ENCODE measurements at regions not wholly inside any gene's neighbourhood (a gene's known extent, or its start where the extent isn't known, plus 50 kb on each side); places are given as distances from the start of the nearest gene placed in this dataset.
A peak's percentile ranks its signal among the peaks of the same experiment; 100 is the strongest.

GRCh38 chr14:71514941-71515919, 417.0 kb upstream of the RGS6 start:
- DNase-seq, result no peak

DNA sequence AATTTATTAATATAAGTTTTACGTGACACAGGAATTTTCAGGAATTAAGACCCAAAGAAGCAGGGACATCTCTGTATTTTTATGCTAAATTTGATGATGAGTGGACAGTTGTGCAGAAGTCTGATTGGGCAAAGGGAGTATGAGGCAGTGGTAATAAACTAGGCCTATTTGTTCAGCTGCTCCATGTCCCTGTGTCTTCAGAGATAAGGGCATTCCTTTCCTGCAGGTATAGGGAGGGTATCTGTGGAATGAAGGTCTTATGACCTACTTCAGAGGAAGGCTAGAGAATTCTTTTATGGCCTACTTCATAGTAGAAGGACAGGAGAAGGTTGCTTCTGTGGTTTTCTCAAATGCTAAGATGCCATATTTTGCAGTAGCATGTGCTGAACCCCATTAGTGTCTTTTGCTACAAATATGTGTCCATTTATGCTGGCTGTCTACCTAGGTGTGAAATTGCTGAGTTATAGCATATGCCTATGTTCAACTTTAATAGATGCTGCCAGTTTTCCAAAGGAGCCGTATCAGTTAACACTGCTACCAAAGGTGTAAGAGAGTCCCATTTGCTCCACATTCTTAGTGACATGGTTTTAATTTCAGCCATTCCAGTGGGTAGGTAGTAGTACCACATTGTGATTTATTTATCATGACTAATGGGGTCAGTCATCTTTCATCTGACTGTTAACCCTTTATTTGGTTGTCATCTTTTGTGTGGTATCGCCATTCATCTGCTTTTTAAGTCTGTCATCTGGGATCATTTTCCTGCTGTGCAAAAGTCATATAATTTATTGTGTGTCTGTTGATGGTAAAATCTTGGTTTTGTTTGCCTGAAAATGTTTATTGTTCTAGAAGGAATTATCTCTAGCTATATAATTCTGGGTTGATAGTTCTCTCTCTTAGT, 410.7 kb upstream of the RGS6 start:
- no peak for DNase-seq

DNA sequence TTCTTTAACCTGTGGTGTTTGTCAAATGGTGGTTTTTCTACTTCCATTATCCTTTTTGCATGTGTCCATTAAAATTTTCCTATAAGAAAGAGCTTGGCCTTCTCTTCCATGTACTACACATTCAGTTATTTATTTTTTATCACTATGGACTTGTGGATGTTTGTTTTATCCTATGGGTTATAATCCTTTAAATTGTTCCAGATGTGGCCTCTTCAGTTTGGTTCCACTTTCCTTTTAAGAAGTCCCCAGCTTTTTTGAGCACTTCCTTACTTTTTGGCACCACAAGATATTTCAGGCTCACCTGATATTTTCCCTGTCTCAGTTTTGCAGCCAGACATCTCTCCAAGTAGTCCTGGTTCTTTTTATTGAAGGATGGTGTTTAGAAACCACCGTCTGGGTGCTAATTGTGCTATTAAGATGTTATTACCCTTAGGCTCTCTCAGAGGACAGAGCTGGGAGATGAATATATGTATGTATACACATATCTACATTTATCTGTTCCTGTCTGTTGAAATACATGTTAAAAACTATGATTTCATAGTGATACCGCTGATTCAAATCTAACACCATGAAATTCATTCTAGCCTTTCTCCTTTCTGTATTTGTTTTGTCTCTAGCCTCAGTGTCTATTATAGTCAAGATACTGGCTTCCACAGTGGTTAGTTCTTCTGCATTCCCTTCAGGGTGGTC, 408.5 kb upstream of the RGS6 start:
- no peak for DNase-seq

DNA sequence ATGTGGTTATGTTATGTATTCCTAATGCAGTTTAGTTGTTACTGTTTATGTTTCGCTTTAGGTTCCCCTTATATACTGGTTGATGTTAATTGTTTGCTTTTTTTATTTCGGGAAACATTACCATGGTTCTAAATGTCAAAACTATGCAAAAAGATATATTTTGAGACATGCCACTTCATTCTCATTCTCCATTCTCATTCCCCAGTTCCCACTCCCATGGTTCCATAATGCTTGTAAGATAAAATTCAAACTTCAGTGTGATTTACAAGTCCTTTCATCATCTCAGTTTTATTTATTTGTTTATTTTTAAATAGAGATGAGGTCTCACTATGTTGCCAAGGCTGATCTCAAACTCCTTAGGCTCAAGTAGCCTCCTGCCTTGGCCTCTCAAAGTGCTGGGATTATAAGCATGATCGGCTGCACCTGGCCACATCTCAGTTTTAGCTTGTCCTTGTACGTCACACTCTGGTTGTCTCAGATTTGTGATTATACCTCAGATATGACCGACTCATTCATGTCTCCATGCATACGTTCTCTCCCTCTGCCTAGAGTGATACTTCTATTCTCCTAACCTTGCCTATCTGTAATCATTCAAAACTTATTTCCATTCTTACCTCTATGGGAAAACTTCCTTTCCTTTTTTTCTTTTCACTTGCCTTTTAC, 407.8 kb upstream of the RGS6 start:
- DNase-seq, result no peak

DNA sequence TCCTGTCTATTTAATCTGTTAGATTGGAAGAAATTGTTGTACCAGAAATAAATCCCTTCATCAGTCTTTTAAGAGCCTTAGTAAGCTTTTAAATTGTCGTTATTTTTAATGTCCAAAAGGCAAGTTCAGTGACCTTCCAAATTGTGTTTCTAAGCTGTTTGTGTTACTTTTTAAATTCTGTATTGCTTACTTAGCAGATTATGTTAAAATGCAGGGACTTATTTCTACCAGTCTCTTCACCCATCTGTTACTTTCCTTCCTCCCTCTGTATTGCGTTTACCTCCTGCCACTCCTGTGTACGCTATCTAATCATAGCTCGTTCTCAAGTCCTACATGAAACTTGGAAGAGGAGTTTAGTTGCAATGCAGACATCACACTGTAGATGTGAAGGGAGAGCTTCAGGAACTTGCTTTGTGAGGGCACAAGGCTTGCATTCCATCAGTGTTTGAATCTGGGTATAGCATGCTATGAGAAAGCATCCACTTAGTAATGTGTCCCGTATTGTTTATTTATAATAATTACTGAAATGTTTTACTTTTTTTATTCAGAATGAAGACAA, 406.5 kb upstream of the RGS6 start:
- DNase-seq, result no peak

GRCh38 chr14:71526388-71526787, 405.8 kb upstream of the RGS6 start:
- no peak for DNase-seq

GRCh38 chr14:71527838-71528237, 404.4 kb upstream of the RGS6 start:
- no peak for DNase-seq

DNA sequence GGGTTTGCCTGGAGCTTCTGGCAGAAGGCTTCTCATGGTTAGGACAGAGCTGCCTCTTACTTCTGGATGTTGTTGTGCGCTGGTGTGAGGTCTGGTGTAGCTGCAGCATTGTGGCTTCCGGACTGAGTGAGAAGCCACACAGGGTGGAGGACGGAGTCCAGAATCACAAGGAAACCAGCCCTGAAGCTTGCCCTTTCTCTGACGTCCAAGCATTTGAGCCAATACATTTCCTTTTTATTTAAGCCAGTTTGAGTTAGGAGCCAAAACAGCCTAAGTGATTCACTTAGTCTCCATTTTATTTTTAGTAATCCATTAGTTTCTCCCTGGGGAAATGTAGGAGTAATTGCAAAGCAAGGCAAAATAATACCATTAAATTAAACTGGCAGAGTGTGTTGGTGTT, 402.4 kb upstream of the RGS6 start:
- peak; percentile 30 for DNase-seq

DNA sequence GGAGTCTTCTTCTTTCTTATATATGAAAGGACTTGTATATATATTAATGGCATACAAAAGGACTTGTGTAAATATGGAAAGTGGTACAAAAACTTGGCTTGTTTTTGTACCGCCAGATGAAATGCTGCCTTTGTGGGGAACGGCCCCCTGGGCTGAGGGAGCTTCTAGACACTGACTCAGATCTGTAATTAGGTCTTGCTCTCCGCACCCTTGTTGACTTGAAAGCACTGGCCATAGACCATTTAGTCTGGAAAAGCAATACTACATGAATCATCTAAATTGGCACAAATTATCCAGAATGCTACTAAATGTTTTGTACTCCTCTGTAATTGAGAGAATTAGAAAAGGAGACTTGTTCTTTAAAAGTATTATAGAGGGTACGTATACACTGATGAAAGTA, 399.9 kb upstream of the RGS6 start:
- no peak for DNase-seq

DNA sequence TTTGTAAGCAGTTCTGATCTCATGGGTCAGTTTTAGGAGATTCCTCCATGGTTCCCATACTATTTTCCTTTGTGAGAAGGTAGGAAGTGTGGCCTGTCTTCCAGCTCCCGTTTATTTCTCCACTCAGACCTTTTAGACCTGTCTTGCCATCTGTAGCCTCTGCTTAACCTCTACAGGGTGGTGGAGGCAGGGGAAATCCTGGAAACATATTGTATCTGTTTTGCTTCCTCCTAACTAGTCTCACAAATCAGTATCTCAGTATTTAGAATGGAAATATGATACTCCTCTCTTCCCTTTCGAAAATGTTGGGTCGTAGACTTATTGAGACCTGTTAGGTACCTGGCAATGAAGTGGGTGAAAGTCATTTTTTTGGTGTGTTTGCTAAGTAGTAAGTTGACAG, 399.4 kb upstream of the RGS6 start:
- no peak for DNase-seq

GRCh38 chr14:71533390-71533789, 398.8 kb upstream of the RGS6 start:
- DNase-seq, result no peak

GRCh38 chr14:71533800-71534199, 398.4 kb upstream of the RGS6 start:
- no peak for DNase-seq

DNA sequence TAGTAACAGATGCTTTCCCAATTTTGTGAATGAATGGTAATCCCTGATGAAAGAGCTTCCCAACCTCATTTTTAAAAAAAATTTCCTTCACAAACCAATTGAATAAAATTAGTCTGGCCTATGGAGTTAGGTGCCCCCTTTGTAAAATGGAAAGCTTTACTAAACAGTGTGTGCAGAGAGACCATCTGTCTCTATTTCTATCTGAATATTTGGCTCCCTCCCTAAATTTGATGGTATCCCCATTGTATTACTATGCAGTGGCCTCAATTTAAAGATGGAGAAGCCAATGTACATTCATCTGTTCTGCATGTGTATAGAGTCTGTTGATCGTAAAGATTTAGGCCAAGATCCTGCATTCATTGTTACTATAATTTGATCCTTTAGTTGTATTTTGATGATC, 397.7 kb upstream of the RGS6 start:
- DNase-seq, result no peak

DNA sequence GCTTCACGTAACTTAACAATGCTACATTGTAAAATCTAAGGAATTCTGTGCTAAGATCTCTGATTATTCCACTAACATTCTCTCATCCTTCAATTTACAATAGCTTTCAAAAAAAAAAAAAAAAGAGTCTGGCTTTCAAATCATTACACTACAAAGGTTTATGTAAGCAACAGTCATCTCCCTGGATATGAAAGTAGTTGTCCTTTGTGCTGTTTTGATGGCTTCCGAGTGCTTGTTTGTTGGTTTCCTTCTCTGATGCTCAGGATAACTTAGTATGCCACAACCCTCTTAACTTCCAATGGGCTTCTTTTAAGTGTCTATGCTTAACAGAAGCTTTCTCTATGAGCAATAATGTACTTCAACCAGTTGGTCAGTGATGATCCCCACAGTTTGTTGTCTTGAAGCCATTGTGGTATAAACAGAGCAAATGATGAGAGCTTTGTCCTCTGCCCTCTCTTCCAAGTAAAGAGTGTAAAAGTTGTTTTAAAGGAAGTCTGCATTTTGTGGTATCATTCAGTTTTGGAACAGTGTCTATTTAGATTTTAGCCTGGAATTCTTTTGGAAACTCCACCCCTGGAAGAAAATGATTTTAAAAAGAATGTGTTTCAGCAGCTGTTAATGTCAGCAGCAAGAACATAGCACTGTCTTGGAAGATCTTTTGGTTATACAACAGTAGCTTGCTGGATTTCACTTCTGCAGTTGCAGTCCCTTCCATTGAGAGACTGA, 396.1 kb upstream of the RGS6 start:
- DNase-seq, result no peak

GRCh38 chr14:71536927-71537772, 395.1 kb upstream of the RGS6 start:
- no peak for DNase-seq

GRCh38 chr14:71538288-71538687, 393.9 kb upstream of the RGS6 start:
- DNase-seq, result no peak

DNA sequence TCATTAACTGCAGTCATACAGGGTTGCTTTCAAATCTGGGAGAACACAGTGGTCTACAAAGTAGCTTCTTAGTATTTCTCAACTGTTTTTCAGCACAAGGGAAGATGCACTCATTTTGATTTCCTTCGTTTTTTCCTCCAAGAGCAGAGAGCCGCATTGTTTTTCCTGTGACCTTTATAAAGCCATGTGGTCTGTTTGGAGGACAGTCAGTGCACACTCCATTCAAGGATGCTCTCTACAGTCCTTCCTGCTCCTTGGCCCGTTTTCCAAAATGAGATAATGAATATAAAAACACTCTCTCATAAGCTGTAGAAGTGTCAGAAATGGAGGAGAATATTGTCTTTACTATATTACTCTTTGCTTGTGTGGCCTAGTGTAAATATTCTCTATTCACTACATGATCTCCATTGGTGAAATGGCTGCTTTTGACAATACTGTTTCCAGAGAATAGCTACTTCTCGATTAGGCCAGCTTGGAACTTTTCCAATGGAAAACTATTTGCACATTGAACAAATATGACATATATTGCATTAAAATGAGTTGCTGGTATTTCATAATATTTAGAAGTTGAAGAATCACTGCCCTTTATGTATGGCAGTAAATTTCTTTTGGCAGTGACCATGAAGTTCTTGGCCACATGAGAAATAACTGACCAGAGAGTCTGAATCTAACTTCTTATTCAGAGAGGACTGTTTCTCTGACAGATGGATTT, 393.1 kb upstream of the RGS6 start:
- peak; percentile 55 for DNase-seq

DNA sequence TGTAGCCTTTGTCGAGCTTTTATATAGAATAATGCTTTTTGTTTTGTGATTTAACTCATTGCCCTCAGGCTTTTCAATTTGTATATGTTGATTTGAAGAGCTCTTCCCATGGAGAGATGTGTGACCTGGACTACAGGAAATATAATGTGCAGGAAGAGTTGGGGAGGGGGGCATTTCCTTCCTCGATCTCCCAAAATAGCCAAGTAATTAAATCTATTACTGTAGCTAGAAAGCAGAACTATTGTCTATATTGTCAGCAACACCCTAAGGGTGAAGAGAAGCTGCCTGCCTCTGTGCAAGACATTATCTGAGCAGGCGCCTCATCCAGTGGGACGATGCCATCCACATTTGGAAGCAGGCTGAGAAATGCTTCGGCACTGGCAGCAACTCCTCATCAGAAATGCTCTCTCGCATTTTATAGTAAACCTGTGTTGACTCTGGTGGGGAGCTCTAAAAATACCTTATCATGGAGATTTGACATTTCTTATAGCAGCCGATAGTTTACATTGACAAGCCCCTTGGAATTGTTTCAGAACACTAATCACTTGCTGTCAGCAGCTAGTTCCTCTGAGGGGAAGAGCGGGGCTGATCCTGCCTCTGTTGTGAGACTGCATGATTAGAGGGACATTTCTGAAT, 392.5 kb upstream of the RGS6 start:
- DNase-seq, result no peak

GRCh38 chr14:71541271-71541670, 391.0 kb upstream of the RGS6 start:
- DNase-seq, result no peak

All from hindlimb muscle (tissue), 1 donor.